H9 (cell line): ENCODE measurements at regions not wholly inside any gene's neighbourhood (a gene's known extent, or its start where the extent isn't known, plus 50 kb on each side); places are given as distances from the start of the nearest gene placed in this dataset.

Experiments used
- DNase-seq: peaks from one replicate; pipeline ENCODE4 v3.0.0-alpha.2; 2017
- H2AFZ ChIP-seq: one replicate; pipeline ENCODE4 v1.6.1; 2013; ENCODE audit warnings: mild to moderate bottlenecking, low read length, control low read depth, moderate library complexity
- H2AK5ac ChIP-seq: 2 replicates; pipeline ENCODE4 v1.6.1; 2013; ENCODE audit warnings: low read length, control low read depth, mixed read lengths; ENCODE audit not compliant: insufficient read length
- H2BK120ac ChIP-seq: one replicate; pipeline ENCODE4 v1.6.1; 2013; ENCODE audit warnings: low read depth, mild to moderate bottlenecking, low read length, control low read depth, inconsistent platforms; ENCODE audit not compliant: poor library complexity, severe bottlenecking
- H2BK12ac ChIP-seq: 2 replicates; pipeline ENCODE4 v1.6.1; 2013; ENCODE audit warnings: low read length, control low read depth, mixed read lengths, low read depth; ENCODE audit not compliant: insufficient read length
- H2BK15ac ChIP-seq: 2 replicates; pipeline ENCODE4 v1.6.1; 2013; ENCODE audit warnings: low read depth, low read length, control low read depth
- H2BK20ac ChIP-seq: one replicate; pipeline ENCODE4 v1.6.1; 2013; ENCODE audit warnings: low read depth, mild to moderate bottlenecking, low read length, control low read depth, inconsistent platforms; ENCODE audit not compliant: poor library complexity, severe bottlenecking
- H2BK5ac ChIP-seq: 2 replicates; pipeline ENCODE4 v1.6.1; 2013; ENCODE audit warnings: low read length, control low read depth, mixed read lengths; ENCODE audit not compliant: insufficient read length
- H3K14ac ChIP-seq: 2 replicates; pipeline ENCODE4 v1.6.1; 2013; ENCODE audit warnings: low read length, control low read depth; ENCODE audit not compliant: insufficient read depth
- H3K18ac ChIP-seq: 2 replicates; pipeline ENCODE4 v1.6.1; 2013; ENCODE audit warnings: low read depth, mild to moderate bottlenecking, mixed read lengths, low read length, control low read depth; ENCODE audit not compliant: insufficient read length
- H3K23ac ChIP-seq: 2 replicates; pipeline ENCODE4 v1.6.1; 2013; ENCODE audit warnings: low read length, control low read depth, mixed read lengths, low read depth; ENCODE audit not compliant: insufficient read length
- H3K23me2 ChIP-seq: 2 replicates; pipeline ENCODE4 v1.6.1; 2013; ENCODE audit warnings: low read depth, mild to moderate bottlenecking, mixed read lengths, low read length, control low read depth; ENCODE audit not compliant: insufficient read length, poor library complexity, severe bottlenecking
- H3K27ac ChIP-seq: 2 replicates; pipeline ENCODE4 v1.5.1; 2013; ENCODE audit warnings: low read length, control low read depth, mixed read lengths, low read depth; ENCODE audit not compliant: insufficient read length
- H3K27me3 ChIP-seq: 2 replicates; pipeline ENCODE4 v1.6.1; 2013; ENCODE audit warnings: low read length, control low read depth, inconsistent platforms; ENCODE audit not compliant: insufficient read depth
- H3K4ac ChIP-seq: 2 replicates; pipeline ENCODE4 v1.6.1; 2013; ENCODE audit warnings: low read depth, mild to moderate bottlenecking, control low read depth, inconsistent platforms, low read length, moderate library complexity
- H3K4me1 ChIP-seq: 2 replicates; pipeline ENCODE4 v1.6.1; 2013; ENCODE audit warnings: low read length, control low read depth, inconsistent platforms; ENCODE audit not compliant: insufficient read depth
- H3K4me2 ChIP-seq: 2 replicates; pipeline ENCODE4 v1.6.1; 2013; ENCODE audit warnings: low read length, control low read depth, mixed read lengths; ENCODE audit not compliant: insufficient read length, insufficient read depth
- H3K56ac ChIP-seq: 2 replicates; pipeline ENCODE4 v1.6.1; 2013; ENCODE audit warnings: low read depth, mild to moderate bottlenecking, mixed read lengths, low read length, control low read depth; ENCODE audit not compliant: insufficient read length
- H3K79me1 ChIP-seq: 2 replicates; pipeline ENCODE4 v1.6.1; 2013; ENCODE audit warnings: low read depth, mild to moderate bottlenecking, moderate library complexity, low read length, control low read depth, inconsistent platforms; ENCODE audit not compliant: insufficient read depth, poor library complexity, severe bottlenecking
- H3K79me2 ChIP-seq: 2 replicates; pipeline ENCODE4 v1.6.1; 2013; ENCODE audit warnings: low read length, control low read depth, inconsistent platforms; ENCODE audit not compliant: insufficient read depth
- H3K9ac ChIP-seq: 2 replicates; pipeline ENCODE4 v1.6.1; 2013; ENCODE audit warnings: low read length, control low read depth, mixed read lengths; ENCODE audit not compliant: insufficient read length; ENCODE audit errors: extremely low read depth
- H3K9me3 ChIP-seq: one replicate; pipeline ENCODE4 v1.6.1; 2013; ENCODE audit warnings: low read depth, low read length, inconsistent platforms; ENCODE audit not compliant: control insufficient read depth
- H3T11ph ChIP-seq: one replicate; pipeline ENCODE4 v1.6.1; 2013; ENCODE audit warnings: mild to moderate bottlenecking, low read length, control low read depth, inconsistent platforms
- H4K20me1 ChIP-seq: one replicate; pipeline ENCODE4 v1.6.1; 2013; ENCODE audit not compliant: control insufficient read depth, insufficient read length, insufficient read depth
- H4K5ac ChIP-seq: 2 replicates; pipeline ENCODE4 v1.6.1; 2013; ENCODE audit warnings: low read depth, mild to moderate bottlenecking, mixed read lengths, low read length, control low read depth; ENCODE audit not compliant: insufficient read length
- H4K8ac ChIP-seq: replicated peaks from 2 replicates; pipeline ENCODE4 v1.6.1; 2013; ENCODE audit warnings: low read length, control low read depth, mixed read lengths, low read depth; ENCODE audit not compliant: insufficient read length
- H4K91ac ChIP-seq: 2 replicates; pipeline ENCODE4 v1.6.1; 2013; ENCODE audit warnings: low read depth, mild to moderate bottlenecking, moderate library complexity, mixed read lengths, low read length, control low read depth; ENCODE audit not compliant: insufficient read length
- H3K27ac Mint-ChIP-seq, 3 experiments: 2 replicates in 2 of 3; 3 replicates in 1 of 3; pipeline ENCODE4 v1.8.0; 2020 to 2021; ENCODE audit warnings: mixed read lengths in 3 of 3, mild to moderate bottlenecking in 1 of 3, moderate library complexity in 1 of 3
- H3K27me3 Mint-ChIP-seq: 2 replicates; pipeline ENCODE4 v1.8.0; 2021; ENCODE audit warnings: low read depth, mild to moderate bottlenecking, moderate library complexity, mixed read lengths
- H3K36me3 Mint-ChIP-seq, 3 experiments: 2 replicates in 2 of 3; 3 replicates in 1 of 3; pipeline ENCODE4 v1.8.0; 2020 to 2021; ENCODE audit warnings: low read depth in 3 of 3, mixed read lengths in 3 of 3; ENCODE audit not compliant: insufficient read depth in 1 of 3
- H3K4me1 Mint-ChIP-seq, 2 experiments: 2 replicates each; pipeline ENCODE4 v1.8.0; 2020; ENCODE audit warnings: mixed read lengths in 2 of 2
- H3K4me3 Mint-ChIP-seq, 2 experiments: 2 replicates in 1 of 2; 3 replicates in 1 of 2; pipeline ENCODE4 v1.8.0; 2020 to 2021; ENCODE audit warnings: mild to moderate bottlenecking in 2 of 2, mixed read lengths in 2 of 2, moderate library complexity in 1 of 2
- H3K9me3 Mint-ChIP-seq, 2 experiments: 2 replicates in 1 of 2; 3 replicates in 1 of 2; pipeline ENCODE4 v1.8.0; 2020; ENCODE audit warnings: mild to moderate bottlenecking in 2 of 2, mixed read lengths in 2 of 2, moderate library complexity in 1 of 2
- WGBS: extraction: QIAGEN DNeasy Blood & Tissue Kit; methylation state at CpG from one replicate; pipeline ENCODE4 v1.1.7; 2013; ENCODE audit warnings: missing lambda C conversion rate, low lambda C conversion rate, mixed read lengths; ENCODE audit not compliant: insufficient read length; ENCODE audit errors: extremely low coverage; 5-methylcytosine and 5-hydroxymethylcytosine counted together
- TF ChIP-seq, protein P1 (sequence below): fragments of 200-600 bp; sonication (generic); conservative IDR thresholded peaks from 3 replicates; pipeline ENCODE4 v1.8.0; 2021; ENCODE audit warnings: antibody characterized with exemption, mild to moderate bottlenecking

DNA sequence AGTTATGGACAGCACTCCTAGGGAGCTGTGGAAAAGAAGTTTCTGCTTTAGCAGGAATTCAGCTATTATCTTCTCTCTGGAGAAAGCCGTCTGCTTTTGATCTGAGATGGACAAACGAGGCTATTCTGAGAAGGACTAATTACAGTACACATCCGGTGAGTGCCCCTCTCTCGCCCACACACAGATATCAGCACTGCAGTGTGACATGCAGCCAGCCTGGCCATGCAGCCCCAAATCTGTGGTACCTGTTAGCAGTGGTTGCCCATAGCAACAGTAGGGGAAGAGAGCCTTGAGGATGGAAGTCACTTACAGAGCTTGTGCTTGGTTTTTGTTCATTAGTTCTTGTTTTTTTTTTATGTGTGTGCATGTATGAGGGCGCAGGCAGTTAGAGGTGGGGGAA, 73.9 kb upstream of the TRIB2 start:
- no peak overlapping the region for H3K14ac ChIP-seq
- H2BK120ac ChIP-seq, result no peak overlapping the region
- no peak overlapping the region for H4K8ac ChIP-seq
- Mint-ChIP-seq H3K4me3 (no peak overlapping the region), H3K9me3 (peaks cover 13 to 15% of the 10 kb centered on the region in 2 experiments; a peak in 4 of 5 replicates), H3K27ac (no peak overlapping the region), H3K4me1 (no peaks in the 10 kb centered on the region), H3K27me3 (no peaks in the 10 kb centered on the region), H3K36me3 (peaks cover 0 to 6% (median 0%) of the 10 kb centered on the region in 3 experiments; a peak in 2 of 7 replicates)
- no peak overlapping the region for H2BK12ac ChIP-seq
- H4K5ac ChIP-seq, result no peak overlapping the region
- no peak overlapping the region for H2BK5ac ChIP-seq
- no peaks in the 10 kb centered on the region for H3K27me3 ChIP-seq
- H3K79me2 ChIP-seq, result no peaks in the 10 kb centered on the region
- no peak overlapping the region for H3K4me2 ChIP-seq
- no peak overlapping the region for H3K56ac ChIP-seq
- H4K20me1 ChIP-seq, result no peaks in the 10 kb centered on the region
- H2AK5ac ChIP-seq, result no peak overlapping the region
- H3K23me2 ChIP-seq, result no peaks in the 10 kb centered on the region
- H3K9ac ChIP-seq, result no peak overlapping the region
- H3K27ac ChIP-seq, result no peak overlapping the region
- H3K18ac ChIP-seq, result no peak overlapping the region
- whole genome bisulfite sequencing, result no CpG with 5 or more reads among the region's 5 CpGs
- DNase-seq, result no peak
- H2AFZ ChIP-seq, result no peak overlapping the region
- no peak overlapping the region for H4K91ac ChIP-seq
- H3K23ac ChIP-seq, result no peak overlapping the region
- TF ChIP-seq, protein P1, sequence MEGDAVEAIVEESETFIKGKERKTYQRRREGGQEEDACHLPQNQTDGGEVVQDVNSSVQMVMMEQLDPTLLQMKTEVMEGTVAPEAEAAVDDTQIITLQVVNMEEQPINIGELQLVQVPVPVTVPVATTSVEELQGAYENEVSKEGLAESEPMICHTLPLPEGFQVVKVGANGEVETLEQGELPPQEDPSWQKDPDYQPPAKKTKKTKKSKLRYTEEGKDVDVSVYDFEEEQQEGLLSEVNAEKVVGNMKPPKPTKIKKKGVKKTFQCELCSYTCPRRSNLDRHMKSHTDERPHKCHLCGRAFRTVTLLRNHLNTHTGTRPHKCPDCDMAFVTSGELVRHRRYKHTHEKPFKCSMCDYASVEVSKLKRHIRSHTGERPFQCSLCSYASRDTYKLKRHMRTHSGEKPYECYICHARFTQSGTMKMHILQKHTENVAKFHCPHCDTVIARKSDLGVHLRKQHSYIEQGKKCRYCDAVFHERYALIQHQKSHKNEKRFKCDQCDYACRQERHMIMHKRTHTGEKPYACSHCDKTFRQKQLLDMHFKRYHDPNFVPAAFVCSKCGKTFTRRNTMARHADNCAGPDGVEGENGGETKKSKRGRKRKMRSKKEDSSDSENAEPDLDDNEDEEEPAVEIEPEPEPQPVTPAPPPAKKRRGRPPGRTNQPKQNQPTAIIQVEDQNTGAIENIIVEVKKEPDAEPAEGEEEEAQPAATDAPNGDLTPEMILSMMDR, result no peak
- no peak overlapping the region for H2BK15ac ChIP-seq
- no peaks in the 10 kb centered on the region for H3K79me1 ChIP-seq
- H3K4me1 ChIP-seq, result no peaks in the 10 kb centered on the region
- H2BK20ac ChIP-seq, result no peak overlapping the region
- H3K9me3 ChIP-seq, result no peaks in the 10 kb centered on the region
- H3T11ph ChIP-seq, result no peak overlapping the region
- no peak overlapping the region for H3K4ac ChIP-seq
